ENCODE measurements at regions not wholly inside any gene's neighbourhood (a gene's known extent, or its start where the extent isn't known, plus 50 kb on each side); places are given as distances from the start of the nearest gene placed in this dataset.

GRCh38 chr11:92484570-92484969 is 260.0 kb downstream of the FAT3 start:
- Histone ChIP-seq H3K27ac (no peak overlapping the region), H3K4me3 (no peak overlapping the region), H3K4me1 (no peaks in the 10 kb centered on the region), H3K27me3 (no peaks in the 10 kb centered on the region), H3K36me3 (no peaks in the 10 kb centered on the region), H3K9me3 (no peaks in the 10 kb centered on the region)
- TF ChIP-seq EP300 (IDR thresholded peaks at IDR 0.05) (no peak), CTCF (IDR thresholded peaks at IDR 0.05) (no peak), POLR2A (IDR thresholded peaks at IDR 0.05) (no peak)
- DNase-seq (ENCODE audit: low spot score in 2 of 2), result no peak
- WGBS, 2 donors, result 94% methylated on average over 4 of the region's 4 CpGs

GRCh38 chr11:92489826-92490399 is 265.3 kb downstream of the FAT3 start:
- Histone ChIP-seq H3K36me3 (no peaks in the 10 kb centered on the region), H3K9me3 (no peaks in the 10 kb centered on the region), H3K4me3 (no peak overlapping the region), H3K27me3 (no peaks in the 10 kb centered on the region), H3K4me1 (peaks cover 0 to 5% (median 0%) of the 10 kb centered on the region in 4 donors), H3K27ac (no peak overlapping the region)
- TF ChIP-seq POLR2A (IDR thresholded peaks at IDR 0.05) (no peak), CTCF (IDR thresholded peaks at IDR 0.05) (no peak), EP300 (IDR thresholded peaks at IDR 0.05) (no peak)
- no peak for DNase-seq (ENCODE audit: low spot score in 2 of 2)
- 41 to 54% methylated on average over 3 of the region's 3 CpGs for WGBS, 2 donors

GRCh38 chr11:92492372-92492771 is 267.8 kb downstream of the FAT3 start:
- Histone ChIP-seq H3K27me3 (no peaks in the 10 kb centered on the region), H3K27ac (no peak overlapping the region), H3K4me3 (no peak overlapping the region), H3K9me3 (no peaks in the 10 kb centered on the region), H3K36me3 (no peaks in the 10 kb centered on the region), H3K4me1 (peaks cover 0 to 5% (median 0%) of the 10 kb centered on the region in 4 donors)
- WGBS, 2 donors, result 91 to 97% methylated on average over 1 of the region's 1 CpG
- no peak for DNase-seq (ENCODE audit: low spot score in 2 of 2)
- TF ChIP-seq EP300 (IDR thresholded peaks at IDR 0.05) (no peak), CTCF (IDR thresholded peaks at IDR 0.05) (no peak), POLR2A (IDR thresholded peaks at IDR 0.05) (no peak)

- Histone ChIP-seq H3K27ac (no peak overlapping the region), H3K27me3 (no peaks in the 10 kb centered on the region), H3K36me3 (no peaks in the 10 kb centered on the region), H3K4me1 (peaks cover 0 to under 1% (median 0%) of the 10 kb centered on the region in 4 donors), H3K4me3 (no peak overlapping the region), H3K9me3 (no peaks in the 10 kb centered on the region)
- no peak for TF ChIP-seq POLR2A (IDR thresholded peaks at IDR 0.05)
- no peak for TF ChIP-seq EP300 (IDR thresholded peaks at IDR 0.05)
- TF ChIP-seq CTCF (IDR thresholded peaks at IDR 0.05), result no peak
- 63 to 70% methylated on average over 3 of the region's 3 CpGs for WGBS, 2 donors
- no peak for DNase-seq (ENCODE audit: low spot score in 2 of 2)
Measured at GRCh38 chr11:92495107-92495793, 270.6 kb downstream of the FAT3 start.

- no peaks in the 10 kb centered on the region for H3K4me1 ChIP-seq
- no peaks in the 10 kb centered on the region for H3K9me3 ChIP-seq
- H3K36me3 ChIP-seq, result no peaks in the 10 kb centered on the region
- DNase-seq (ENCODE audit: low spot score in 2 of 2), result no peak
- no peak for TF ChIP-seq CTCF (IDR thresholded peaks at IDR 0.05)
- WGBS, 2 donors, result 80 to 82% methylated on average over 2 of the region's 2 CpGs
- H3K4me3 ChIP-seq, result no peak overlapping the region
- no peaks in the 10 kb centered on the region for H3K27me3 ChIP-seq
- H3K27ac ChIP-seq, result no peak overlapping the region
Measured at GRCh38 chr11:92500453-92500852, 275.8 kb downstream of the FAT3 start.
